WTC11 (cell line): ENCODE measurements at regions not wholly inside any gene's neighbourhood (a gene's known extent, or its start where the extent isn't known, plus 50 kb on each side); places are given as distances from the start of the nearest gene placed in this dataset.

Source experiments
- ATAC-seq: fragments of 200-7000 bp; cut with Tn5 transposase; 2 replicates; pipeline ENCODE4 v1.10.0; 2021; ENCODE audit warnings: mild to moderate bottlenecking, moderate library complexity
- CTCF ChIA-PET: fragments of 300-600 bp; sonication (Branson Sonifier 250); formaldehyde crosslinking; loops from one replicate; lab custom pipeline; 2021; ENCODE audit warnings: antibody characterized with exemption; lab: Charles Lee
- POLR2A ChIA-PET: fragments of 350-600 bp; sonication (Branson Sonifier 250); formaldehyde crosslinking; loops from one replicate; lab custom pipeline; 2021; ENCODE audit warnings: antibody characterized with exemption; lab: Charles Lee
- DNase-seq: peaks from one replicate; pipeline ENCODE4 v3.0.0; 2021; ENCODE audit warnings: low spot score
- H3K27ac Mint-ChIP-seq: 2 replicates; pipeline ENCODE4 v1.8.0; 2021; ENCODE audit warnings: mixed read lengths
- H3K27me3 Mint-ChIP-seq: 2 replicates; pipeline ENCODE4 v1.8.0; 2021; ENCODE audit warnings: low read depth, mild to moderate bottlenecking, moderate library complexity, mixed read lengths
- H3K36me3 Mint-ChIP-seq: 2 replicates; pipeline ENCODE4 v1.8.0; 2021; ENCODE audit warnings: mixed read lengths
- H3K4me1 Mint-ChIP-seq: 2 replicates; pipeline ENCODE4 v1.8.0; 2022; ENCODE audit warnings: mixed read lengths
- H3K4me3 Mint-ChIP-seq: 2 replicates; pipeline ENCODE4 v1.8.0; 2021; ENCODE audit warnings: mild to moderate bottlenecking, moderate library complexity, mixed read lengths
- H3K9me3 Mint-ChIP-seq: 2 replicates; pipeline ENCODE4 v1.8.0; 2021; ENCODE audit warnings: mixed read lengths
- CREM ChIP-seq: sonication (generic); formaldehyde crosslinking; IDR thresholded peaks from 2 replicates; pipeline ENCODE4 v1.8.1; 2022; ENCODE audit warnings: mild to moderate bottlenecking, missing genetic modification reagents, moderate library complexity
- EMX1 ChIP-seq: fragments of 250-450 bp; sonication (Bioruptor Pico); IDR thresholded peaks from 2 replicates; pipeline ENCODE4 v1.8.0; 2021; ENCODE audit warnings: mild to moderate bottlenecking
- FOXK1 ChIP-seq: sonication (generic); formaldehyde crosslinking; IDR thresholded peaks from 2 replicates; pipeline ENCODE4 v1.8.0; 2022; ENCODE audit warnings: mild to moderate bottlenecking, moderate library complexity, missing genetic modification reagents
- IRF2 ChIP-seq: sonication (generic); formaldehyde crosslinking; IDR thresholded peaks from 2 replicates; pipeline ENCODE4 v1.8.0; 2022; ENCODE audit warnings: low read depth, missing genetic modification reagents, borderline replicate concordance
- SOX15 ChIP-seq: fragments of 250-450 bp; sonication (Bioruptor Pico); IDR thresholded peaks from 2 replicates; pipeline ENCODE4 v1.9.0; 2021; ENCODE audit warnings: mild to moderate bottlenecking
- ZNF121 ChIP-seq: sonication (generic); formaldehyde crosslinking; IDR thresholded peaks from 2 replicates; pipeline ENCODE4 v1.8.0; 2023; ENCODE audit warnings: missing genetic modification reagents
- ZNF219 ChIP-seq: sonication (generic); formaldehyde crosslinking; IDR thresholded peaks from 2 replicates; pipeline ENCODE4 v1.8.0; 2023; ENCODE audit warnings: missing genetic modification reagents, mild to moderate bottlenecking, borderline replicate concordance
- TF ChIP-seq, protein P1 (sequence below): fragments of 250-450 bp; sonication (Bioruptor Pico); IDR thresholded peaks from 2 replicates; pipeline ENCODE4 v1.9.0; 2021; ENCODE audit warnings: mild to moderate bottlenecking
- TF ChIP-seq, protein P2 (sequence below): sonication (generic); formaldehyde crosslinking; IDR thresholded peaks from 2 replicates; pipeline ENCODE4 v1.8.1; 2023; ENCODE audit warnings: mild to moderate bottlenecking, moderate library complexity, missing genetic modification reagents
- TF ChIP-seq, protein P3 (sequence below): fragments of 250-450 bp; sonication (Bioruptor Pico); IDR thresholded peaks from 2 replicates; pipeline ENCODE4 v1.9.0; 2021; ENCODE audit warnings: moderate library complexity, mild to moderate bottlenecking, inconsistent platforms, borderline replicate concordance
- TF ChIP-seq, protein P4 (sequence below): sonication (generic); formaldehyde crosslinking; IDR thresholded peaks from 2 replicates; pipeline ENCODE4 v1.8.0; 2022; ENCODE audit warnings: missing genetic modification reagents
- TF ChIP-seq, protein P5 (sequence below): fragments of 250-450 bp; sonication (Bioruptor Pico); IDR thresholded peaks from 2 replicates; pipeline ENCODE4 v1.9.0; 2021; ENCODE audit warnings: mild to moderate bottlenecking
- TF ChIP-seq, protein P6 (sequence below): sonication (generic); formaldehyde crosslinking; IDR thresholded peaks from 2 replicates; pipeline ENCODE4 v1.8.0; 2022; ENCODE audit warnings: mild to moderate bottlenecking, missing genetic modification reagents
- TF ChIP-seq, protein P7 (sequence below): sonication (generic); formaldehyde crosslinking; conservative IDR thresholded peaks from 2 replicates; pipeline ENCODE4 v1.8.1; 2022; ENCODE audit warnings: mild to moderate bottlenecking, missing genetic modification reagents
- TF ChIP-seq, protein P8 (sequence below): fragments of 250-450 bp; sonication (Bioruptor Pico); IDR thresholded peaks from 2 replicates; pipeline ENCODE4 v1.8.0; 2021; ENCODE audit warnings: mild to moderate bottlenecking
- TF ChIP-seq, protein P9 (sequence below): sonication (generic); formaldehyde crosslinking; IDR thresholded peaks from 2 replicates; pipeline ENCODE4 v1.8.0; 2023; ENCODE audit warnings: mild to moderate bottlenecking, missing genetic modification reagents
- TF ChIP-seq, protein P10 (sequence below): fragments of 250-450 bp; sonication (Bioruptor Pico); IDR thresholded peaks from 2 replicates; pipeline ENCODE4 v2.1.2; 2022; ENCODE audit warnings: mild to moderate bottlenecking, moderate library complexity

DNA sequence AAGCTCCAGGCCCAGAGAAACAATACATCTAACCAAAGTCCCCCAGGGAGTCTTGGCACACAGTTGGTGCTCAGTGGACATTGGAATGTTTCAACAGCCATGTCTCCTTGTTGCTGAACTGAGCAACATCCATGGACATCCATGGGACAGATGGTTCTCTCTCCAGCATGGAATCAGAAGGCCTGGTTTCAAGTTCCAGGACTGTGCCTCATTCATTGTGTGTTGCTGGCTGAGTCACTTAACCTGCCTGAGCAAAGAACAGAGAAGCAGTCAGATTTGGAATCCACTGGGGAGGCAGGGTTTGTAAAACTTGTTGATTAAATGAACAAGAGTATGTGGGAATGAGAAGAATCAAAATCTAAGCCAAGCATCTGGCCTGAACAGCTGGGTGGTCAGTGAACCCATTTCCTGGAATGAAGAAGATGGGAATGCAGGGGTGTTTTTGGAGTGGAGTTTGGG lies 147.9 kb downstream of the CHIC2 start (continued):
- TF ChIP-seq, protein P1, sequence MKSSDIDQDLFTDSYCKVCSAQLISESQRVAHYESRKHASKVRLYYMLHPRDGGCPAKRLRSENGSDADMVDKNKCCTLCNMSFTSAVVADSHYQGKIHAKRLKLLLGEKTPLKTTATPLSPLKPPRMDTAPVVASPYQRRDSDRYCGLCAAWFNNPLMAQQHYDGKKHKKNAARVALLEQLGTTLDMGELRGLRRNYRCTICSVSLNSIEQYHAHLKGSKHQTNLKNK (CRISPR knock-in tag), result no peak
- TF ChIP-seq CREM (CRISPR knock-in tag), result no peak
- TF ChIP-seq FOXK1 (CRISPR knock-in tag), result no peak
- TF ChIP-seq, protein P2, sequence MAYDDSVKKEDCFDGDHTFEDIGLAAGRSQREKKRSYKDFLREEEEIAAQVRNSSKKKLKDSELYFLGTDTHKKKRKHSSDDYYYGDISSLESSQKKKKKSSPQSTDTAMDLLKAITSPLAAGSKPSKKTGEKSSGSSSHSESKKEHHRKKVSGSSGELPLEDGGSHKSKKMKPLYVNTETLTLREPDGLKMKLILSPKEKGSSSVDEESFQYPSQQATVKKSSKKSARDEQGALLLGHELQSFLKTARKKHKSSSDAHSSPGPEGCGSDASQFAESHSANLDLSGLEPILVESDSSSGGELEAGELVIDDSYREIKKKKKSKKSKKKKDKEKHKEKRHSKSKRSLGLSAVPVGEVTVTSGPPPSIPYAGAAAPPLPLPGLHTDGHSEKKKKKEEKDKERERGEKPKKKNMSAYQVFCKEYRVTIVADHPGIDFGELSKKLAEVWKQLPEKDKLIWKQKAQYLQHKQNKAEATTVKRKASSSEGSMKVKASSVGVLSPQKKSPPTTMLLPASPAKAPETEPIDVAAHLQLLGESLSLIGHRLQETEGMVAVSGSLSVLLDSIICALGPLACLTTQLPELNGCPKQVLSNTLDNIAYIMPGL (CRISPR knock-in tag), result no peak
- TF ChIP-seq SOX15, result no peak

DNA sequence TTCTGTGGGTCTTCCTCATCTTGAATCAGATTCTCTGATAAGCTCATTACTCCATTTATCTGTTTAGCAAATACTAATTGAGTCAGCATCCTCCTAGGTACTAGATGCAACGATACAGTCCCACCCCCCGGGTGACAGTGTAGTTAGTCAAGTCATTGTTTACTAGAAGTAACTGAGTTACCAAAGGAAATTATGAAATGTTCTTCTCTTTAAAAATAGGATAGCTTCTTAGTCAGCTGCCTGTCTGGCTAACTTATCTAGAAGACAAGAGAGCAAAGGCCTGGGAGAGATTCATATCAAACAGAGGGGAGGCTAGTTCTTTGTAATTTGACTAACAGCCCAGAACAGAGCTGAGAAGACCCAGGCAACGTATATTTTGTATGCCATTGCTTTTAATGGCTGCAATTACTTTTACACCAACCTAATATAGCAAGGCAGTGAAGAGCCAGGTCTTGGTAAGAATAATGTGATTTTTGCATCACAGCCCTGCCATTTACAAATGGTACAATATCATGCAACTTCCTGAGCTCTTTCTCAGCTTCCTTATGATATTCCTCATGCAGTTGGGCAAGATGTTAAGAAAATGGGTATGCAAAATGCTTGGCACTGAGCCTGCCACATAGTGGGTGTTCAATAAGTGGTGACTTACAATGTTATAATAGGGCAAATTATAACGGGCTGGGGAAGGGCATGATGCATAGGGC lies 149.9 kb downstream of the CHIC2 start:
- H3K4me1 Mint-ChIP-seq, result peaks cover 7% of the 10 kb centered on the region
- H3K27me3 Mint-ChIP-seq, result peaks cover 7% of the 10 kb centered on the region
- DNase-seq, result no peak
- no peak overlapping the region for H3K27ac Mint-ChIP-seq
- CTCF ChIA-PET, result interaction anchor here (0.7 to 12.1 kb wide), 3 partner anchors 15 to 319 kb away, joined by 4 to 111 read pairs (median 10); no protein-coding TSS in a partner anchor
- H3K36me3 Mint-ChIP-seq, result no peaks in the 10 kb centered on the region
- POLR2A ChIA-PET, result interaction anchor here (0.6 to 1.2 kb wide), 3 partner anchors 13 to 268 kb away, joined by 3 to 4 read pairs (median 3); no protein-coding TSS in a partner anchor
- TF ChIP-seq, protein P3, sequence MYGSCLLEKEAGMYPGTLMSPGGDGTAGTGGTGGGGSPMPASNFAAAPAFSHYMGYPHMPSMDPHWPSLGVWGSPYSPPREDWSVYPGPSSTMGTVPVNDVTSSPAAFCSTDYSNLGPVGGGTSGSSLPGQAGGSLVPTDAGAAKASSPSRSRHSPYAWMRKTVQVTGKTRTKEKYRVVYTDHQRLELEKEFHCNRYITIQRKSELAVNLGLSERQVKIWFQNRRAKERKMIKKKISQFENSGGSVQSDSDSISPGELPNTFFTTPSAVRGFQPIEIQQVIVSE, result no peak
- TF ChIP-seq, protein P4, sequence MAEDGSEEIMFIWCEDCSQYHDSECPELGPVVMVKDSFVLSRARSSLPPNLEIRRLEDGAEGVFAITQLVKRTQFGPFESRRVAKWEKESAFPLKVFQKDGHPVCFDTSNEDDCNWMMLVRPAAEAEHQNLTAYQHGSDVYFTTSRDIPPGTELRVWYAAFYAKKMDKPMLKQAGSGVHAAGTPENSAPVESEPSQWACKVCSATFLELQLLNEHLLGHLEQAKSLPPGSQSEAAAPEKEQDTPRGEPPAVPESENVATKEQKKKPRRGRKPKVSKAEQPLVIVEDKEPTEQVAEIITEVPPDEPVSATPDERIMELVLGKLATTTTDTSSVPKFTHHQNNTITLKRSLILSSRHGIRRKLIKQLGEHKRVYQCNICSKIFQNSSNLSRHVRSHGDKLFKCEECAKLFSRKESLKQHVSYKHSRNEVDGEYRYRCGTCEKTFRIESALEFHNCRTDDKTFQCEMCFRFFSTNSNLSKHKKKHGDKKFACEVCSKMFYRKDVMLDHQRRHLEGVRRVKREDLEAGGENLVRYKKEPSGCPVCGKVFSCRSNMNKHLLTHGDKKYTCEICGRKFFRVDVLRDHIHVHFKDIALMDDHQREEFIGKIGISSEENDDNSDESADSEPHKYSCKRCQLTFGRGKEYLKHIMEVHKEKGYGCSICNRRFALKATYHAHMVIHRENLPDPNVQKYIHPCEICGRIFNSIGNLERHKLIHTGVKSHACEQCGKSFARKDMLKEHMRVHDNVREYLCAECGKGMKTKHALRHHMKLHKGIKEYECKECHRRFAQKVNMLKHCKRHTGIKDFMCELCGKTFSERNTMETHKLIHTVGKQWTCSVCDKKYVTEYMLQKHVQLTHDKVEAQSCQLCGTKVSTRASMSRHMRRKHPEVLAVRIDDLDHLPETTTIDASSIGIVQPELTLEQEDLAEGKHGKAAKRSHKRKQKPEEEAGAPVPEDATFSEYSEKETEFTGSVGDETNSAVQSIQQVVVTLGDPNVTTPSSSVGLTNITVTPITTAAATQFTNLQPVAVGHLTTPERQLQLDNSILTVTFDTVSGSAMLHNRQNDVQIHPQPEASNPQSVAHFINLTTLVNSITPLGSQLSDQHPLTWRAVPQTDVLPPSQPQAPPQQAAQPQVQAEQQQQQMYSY (CRISPR knock-in tag), result no peak
- TF ChIP-seq, protein P5, sequence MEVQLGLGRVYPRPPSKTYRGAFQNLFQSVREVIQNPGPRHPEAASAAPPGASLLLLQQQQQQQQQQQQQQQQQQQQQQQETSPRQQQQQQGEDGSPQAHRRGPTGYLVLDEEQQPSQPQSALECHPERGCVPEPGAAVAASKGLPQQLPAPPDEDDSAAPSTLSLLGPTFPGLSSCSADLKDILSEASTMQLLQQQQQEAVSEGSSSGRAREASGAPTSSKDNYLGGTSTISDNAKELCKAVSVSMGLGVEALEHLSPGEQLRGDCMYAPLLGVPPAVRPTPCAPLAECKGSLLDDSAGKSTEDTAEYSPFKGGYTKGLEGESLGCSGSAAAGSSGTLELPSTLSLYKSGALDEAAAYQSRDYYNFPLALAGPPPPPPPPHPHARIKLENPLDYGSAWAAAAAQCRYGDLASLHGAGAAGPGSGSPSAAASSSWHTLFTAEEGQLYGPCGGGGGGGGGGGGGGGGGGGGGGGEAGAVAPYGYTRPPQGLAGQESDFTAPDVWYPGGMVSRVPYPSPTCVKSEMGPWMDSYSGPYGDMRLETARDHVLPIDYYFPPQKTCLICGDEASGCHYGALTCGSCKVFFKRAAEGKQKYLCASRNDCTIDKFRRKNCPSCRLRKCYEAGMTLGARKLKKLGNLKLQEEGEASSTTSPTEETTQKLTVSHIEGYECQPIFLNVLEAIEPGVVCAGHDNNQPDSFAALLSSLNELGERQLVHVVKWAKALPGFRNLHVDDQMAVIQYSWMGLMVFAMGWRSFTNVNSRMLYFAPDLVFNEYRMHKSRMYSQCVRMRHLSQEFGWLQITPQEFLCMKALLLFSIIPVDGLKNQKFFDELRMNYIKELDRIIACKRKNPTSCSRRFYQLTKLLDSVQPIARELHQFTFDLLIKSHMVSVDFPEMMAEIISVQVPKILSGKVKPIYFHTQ (CRISPR knock-in tag), result no peak
- TF ChIP-seq, protein P6, sequence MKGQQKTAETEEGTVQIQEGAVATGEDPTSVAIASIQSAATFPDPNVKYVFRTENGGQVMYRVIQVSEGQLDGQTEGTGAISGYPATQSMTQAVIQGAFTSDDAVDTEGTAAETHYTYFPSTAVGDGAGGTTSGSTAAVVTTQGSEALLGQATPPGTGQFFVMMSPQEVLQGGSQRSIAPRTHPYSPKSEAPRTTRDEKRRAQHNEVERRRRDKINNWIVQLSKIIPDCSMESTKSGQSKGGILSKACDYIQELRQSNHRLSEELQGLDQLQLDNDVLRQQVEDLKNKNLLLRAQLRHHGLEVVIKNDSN (CRISPR knock-in tag), result no peak
- no peak for TF ChIP-seq ZNF219 (CRISPR knock-in tag)
- TF ChIP-seq IRF2 (CRISPR knock-in tag), result no peak
- no peak for TF ChIP-seq ZNF121 (CRISPR knock-in tag)
- no peak for TF ChIP-seq EMX1 (CRISPR knock-in tag)
- TF ChIP-seq, protein P7, sequence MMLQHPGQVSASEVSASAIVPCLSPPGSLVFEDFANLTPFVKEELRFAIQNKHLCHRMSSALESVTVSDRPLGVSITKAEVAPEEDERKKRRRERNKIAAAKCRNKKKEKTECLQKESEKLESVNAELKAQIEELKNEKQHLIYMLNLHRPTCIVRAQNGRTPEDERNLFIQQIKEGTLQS (CRISPR knock-in tag), result no peak
- TF ChIP-seq, protein P8, sequence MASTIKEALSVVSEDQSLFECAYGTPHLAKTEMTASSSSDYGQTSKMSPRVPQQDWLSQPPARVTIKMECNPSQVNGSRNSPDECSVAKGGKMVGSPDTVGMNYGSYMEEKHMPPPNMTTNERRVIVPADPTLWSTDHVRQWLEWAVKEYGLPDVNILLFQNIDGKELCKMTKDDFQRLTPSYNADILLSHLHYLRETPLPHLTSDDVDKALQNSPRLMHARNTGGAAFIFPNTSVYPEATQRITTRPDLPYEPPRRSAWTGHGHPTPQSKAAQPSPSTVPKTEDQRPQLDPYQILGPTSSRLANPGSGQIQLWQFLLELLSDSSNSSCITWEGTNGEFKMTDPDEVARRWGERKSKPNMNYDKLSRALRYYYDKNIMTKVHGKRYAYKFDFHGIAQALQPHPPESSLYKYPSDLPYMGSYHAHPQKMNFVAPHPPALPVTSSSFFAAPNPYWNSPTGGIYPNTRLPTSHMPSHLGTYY (CRISPR knock-in tag), result no peak
- TF ChIP-seq, protein P9, sequence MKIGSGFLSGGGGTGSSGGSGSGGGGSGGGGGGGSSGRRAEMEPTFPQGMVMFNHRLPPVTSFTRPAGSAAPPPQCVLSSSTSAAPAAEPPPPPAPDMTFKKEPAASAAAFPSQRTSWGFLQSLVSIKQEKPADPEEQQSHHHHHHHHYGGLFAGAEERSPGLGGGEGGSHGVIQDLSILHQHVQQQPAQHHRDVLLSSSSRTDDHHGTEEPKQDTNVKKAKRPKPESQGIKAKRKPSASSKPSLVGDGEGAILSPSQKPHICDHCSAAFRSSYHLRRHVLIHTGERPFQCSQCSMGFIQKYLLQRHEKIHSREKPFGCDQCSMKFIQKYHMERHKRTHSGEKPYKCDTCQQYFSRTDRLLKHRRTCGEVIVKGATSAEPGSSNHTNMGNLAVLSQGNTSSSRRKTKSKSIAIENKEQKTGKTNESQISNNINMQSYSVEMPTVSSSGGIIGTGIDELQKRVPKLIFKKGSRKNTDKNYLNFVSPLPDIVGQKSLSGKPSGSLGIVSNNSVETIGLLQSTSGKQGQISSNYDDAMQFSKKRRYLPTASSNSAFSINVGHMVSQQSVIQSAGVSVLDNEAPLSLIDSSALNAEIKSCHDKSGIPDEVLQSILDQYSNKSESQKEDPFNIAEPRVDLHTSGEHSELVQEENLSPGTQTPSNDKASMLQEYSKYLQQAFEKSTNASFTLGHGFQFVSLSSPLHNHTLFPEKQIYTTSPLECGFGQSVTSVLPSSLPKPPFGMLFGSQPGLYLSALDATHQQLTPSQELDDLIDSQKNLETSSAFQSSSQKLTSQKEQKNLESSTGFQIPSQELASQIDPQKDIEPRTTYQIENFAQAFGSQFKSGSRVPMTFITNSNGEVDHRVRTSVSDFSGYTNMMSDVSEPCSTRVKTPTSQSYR, result no peak
- TF ChIP-seq, protein P10, sequence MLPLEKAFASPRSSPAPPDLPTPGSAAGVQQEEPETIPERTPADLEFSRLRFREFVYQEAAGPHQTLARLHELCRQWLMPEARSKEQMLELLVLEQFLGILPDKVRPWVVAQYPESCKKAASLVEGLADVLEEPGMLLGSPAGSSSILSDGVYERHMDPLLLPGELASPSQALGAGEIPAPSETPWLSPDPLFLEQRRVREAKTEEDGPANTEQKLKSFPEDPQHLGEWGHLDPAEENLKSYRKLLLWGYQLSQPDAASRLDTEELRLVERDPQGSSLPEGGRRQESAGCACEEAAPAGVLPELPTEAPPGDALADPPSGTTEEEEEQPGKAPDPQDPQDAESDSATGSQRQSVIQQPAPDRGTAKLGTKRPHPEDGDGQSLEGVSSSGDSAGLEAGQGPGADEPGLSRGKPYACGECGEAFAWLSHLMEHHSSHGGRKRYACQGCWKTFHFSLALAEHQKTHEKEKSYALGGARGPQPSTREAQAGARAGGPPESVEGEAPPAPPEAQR (CRISPR knock-in tag), result no peak
- no peak overlapping the region for H3K4me3 Mint-ChIP-seq
- no peak for ATAC-seq
- H3K9me3 Mint-ChIP-seq, result no peaks in the 10 kb centered on the region
